Lung (tissue), 11 donors: ENCODE measurements at regions not wholly inside any gene's neighbourhood (a gene's known extent, or its start where the extent isn't known, plus 50 kb on each side); places are given as distances from the start of the nearest gene placed in this dataset.
A peak's percentile ranks its signal among the peaks of the same experiment; 100 is the strongest.

Experiments
- ATAC-seq: fragments of 200-7000 bp; cut with Tn5 transposase; one replicate; pipeline ENCODE4 v1.9.1; 2020; ENCODE audit warnings: moderate number of reproducible peaks; ENCODE audit not compliant: insufficient read depth, low FRiP score
- DNase-seq, 3 donors: peaks; one replicate each; pipeline ENCODE4 v3.0.0-alpha.2; 2013 to 2017
- H3K27ac ChIP-seq, 2 donors: one replicate each; pipeline ENCODE4 v1.5.1; 2013; ENCODE audit warnings: mild to moderate bottlenecking in 2 of 2, moderate library complexity in 2 of 2, control low read depth in 1 of 2, inconsistent platforms in 1 of 2, low read depth in 1 of 2, low read length in 1 of 2
- H3K27me3 ChIP-seq, 3 donors: one replicate each; pipeline ENCODE4 v1.5.1; 2013; ENCODE audit warnings: low read length in 2 of 3; ENCODE audit not compliant: control insufficient read depth in 3 of 3, insufficient read depth in 3 of 3
- H3K36me3 ChIP-seq, 4 donors: one replicate each; pipeline ENCODE4 v1.5.1; 2013; ENCODE audit warnings: low read length in 4 of 4, mild to moderate bottlenecking in 1 of 4, moderate library complexity in 1 of 4; ENCODE audit not compliant: control insufficient read depth in 4 of 4, insufficient read depth in 4 of 4
- H3K4me1 ChIP-seq, 5 donors: one replicate each; pipeline ENCODE4 v1.5.1; 2013; ENCODE audit warnings: low read length in 5 of 5, mild to moderate bottlenecking in 2 of 5, moderate library complexity in 1 of 5; ENCODE audit not compliant: control insufficient read depth in 5 of 5, insufficient read depth in 5 of 5
- H3K4me3 ChIP-seq: one replicate; pipeline ENCODE4 v1.5.1; 2013; ENCODE audit warnings: mild to moderate bottlenecking, control low read depth, moderate library complexity
- H3K9ac ChIP-seq, 2 donors: one replicate each; pipeline ENCODE4 v1.5.1; 2013; ENCODE audit warnings: low read length in 2 of 2, control low read depth in 1 of 2; ENCODE audit not compliant: insufficient read depth in 1 of 2
- H3K9me3 ChIP-seq, 4 donors: one replicate each; pipeline ENCODE4 v1.5.1; 2013; ENCODE audit warnings: low read length in 3 of 4, mild to moderate bottlenecking in 1 of 4, moderate library complexity in 1 of 4; ENCODE audit not compliant: control insufficient read depth in 4 of 4, insufficient read depth in 3 of 4
- WGBS, 2 donors: extraction: QIAGEN DNeasy Blood & Tissue Kit; methylation state at CpG; one replicate each; pipeline ENCODE4 v1.1.7; 2013; 5-methylcytosine and 5-hydroxymethylcytosine counted together
- TF ChIP-seq, protein P1 (sequence below): IDR thresholded peaks from 2 replicates; pipeline ENCODE4 v1.5.1; 2012; ENCODE audit warnings: mild to moderate bottlenecking; ENCODE audit errors: control extremely low read depth, extremely low read depth
- donor health status: control.
- donor health status: control.
- donor health status: Bipolar disorder and iron deficiency.
- donor health status: healthy.
- donor health status: DM: yes; HTN: yes; CAD: no.

DNA sequence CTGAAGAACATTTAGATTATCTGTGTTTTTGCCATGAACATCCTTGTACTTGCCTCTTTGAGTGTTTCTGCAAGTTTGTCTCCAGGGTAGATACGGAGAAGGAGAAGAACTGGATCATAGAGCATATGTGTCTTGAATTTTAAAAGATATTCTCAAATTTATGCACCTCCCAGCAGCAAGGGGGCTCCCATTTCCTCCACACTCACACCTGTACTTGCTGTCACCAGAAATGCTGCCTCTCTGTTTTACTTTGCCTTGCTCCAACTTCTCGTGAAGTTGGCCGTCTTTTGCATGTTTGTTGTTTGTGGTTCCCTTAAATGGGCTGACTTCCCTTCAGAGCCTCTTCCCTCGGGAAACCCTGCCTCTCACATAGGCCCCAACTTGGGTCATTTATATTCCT is 171.0 kb downstream of the TFAP2C start:
- 59 to 66% methylated on average over 4 of the region's 4 CpGs for WGBS, 2 donors
- TF ChIP-seq, protein P1, sequence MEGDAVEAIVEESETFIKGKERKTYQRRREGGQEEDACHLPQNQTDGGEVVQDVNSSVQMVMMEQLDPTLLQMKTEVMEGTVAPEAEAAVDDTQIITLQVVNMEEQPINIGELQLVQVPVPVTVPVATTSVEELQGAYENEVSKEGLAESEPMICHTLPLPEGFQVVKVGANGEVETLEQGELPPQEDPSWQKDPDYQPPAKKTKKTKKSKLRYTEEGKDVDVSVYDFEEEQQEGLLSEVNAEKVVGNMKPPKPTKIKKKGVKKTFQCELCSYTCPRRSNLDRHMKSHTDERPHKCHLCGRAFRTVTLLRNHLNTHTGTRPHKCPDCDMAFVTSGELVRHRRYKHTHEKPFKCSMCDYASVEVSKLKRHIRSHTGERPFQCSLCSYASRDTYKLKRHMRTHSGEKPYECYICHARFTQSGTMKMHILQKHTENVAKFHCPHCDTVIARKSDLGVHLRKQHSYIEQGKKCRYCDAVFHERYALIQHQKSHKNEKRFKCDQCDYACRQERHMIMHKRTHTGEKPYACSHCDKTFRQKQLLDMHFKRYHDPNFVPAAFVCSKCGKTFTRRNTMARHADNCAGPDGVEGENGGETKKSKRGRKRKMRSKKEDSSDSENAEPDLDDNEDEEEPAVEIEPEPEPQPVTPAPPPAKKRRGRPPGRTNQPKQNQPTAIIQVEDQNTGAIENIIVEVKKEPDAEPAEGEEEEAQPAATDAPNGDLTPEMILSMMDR = no peak
- peaks cover 0 to 8% (median 6%) of the 10 kb centered on the region in 3 donors for H3K27me3 ChIP-seq
- DNase-seq = no peak
- no peak overlapping the region for H3K4me3 ChIP-seq
- no peak for ATAC-seq
- no peak overlapping the region for H3K27ac ChIP-seq
- H3K9me3 ChIP-seq = peaks cover 0 to 12% (median 0%) of the 10 kb centered on the region in 4 donors
- H3K9ac ChIP-seq = no peak overlapping the region
- no peaks in the 10 kb centered on the region for H3K36me3 ChIP-seq
- H3K4me1 ChIP-seq = peaks cover 0 to 10% (median 0%) of the 10 kb centered on the region in 5 donors

DNA sequence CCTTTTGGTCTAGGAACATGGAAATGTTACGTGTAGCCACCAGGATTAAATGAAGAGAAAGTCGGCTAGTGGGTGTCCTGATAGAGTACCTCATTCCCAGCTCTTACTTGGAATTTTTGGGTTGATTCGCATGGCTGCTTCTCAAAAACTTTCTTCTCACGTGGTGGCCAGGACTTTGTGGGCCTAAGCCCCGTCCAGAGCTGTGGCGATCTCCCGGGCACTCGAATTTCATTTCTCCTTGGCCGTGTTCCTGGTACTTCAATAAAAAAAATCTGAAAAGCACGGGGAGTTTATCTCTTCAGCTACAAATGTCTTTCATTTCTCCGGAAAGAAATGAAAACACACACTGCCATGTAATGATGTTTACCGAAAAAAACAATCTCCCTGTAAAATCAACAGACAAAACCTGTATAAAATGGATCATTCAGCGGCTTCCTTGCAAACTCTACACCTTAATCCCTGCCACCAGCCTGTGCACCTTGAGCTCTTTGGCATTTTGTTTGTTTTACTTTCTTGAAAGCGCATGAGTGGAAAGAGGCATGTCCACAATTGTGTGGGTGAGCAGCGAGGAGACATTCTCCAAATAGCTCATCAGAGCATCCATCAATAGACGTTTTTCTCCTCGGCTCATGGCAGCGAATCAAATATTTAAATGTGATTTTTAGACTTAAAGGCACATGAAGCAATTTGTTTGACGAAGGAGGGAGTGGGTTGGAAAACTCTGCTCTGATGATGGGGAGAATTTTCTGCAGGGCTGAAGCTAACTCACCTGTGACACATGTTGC is 173.1 kb downstream of the TFAP2C start:
- H3K36me3 ChIP-seq = no peaks in the 10 kb centered on the region
- peak in 2 of 3 donors; percentile 41 to 42 for DNase-seq
- H3K9me3 ChIP-seq = peaks cover 0 to 10% (median 0%) of the 10 kb centered on the region in 4 donors
- peak overlapping the region in 1 of 2 donors; percentile 11 for H3K9ac ChIP-seq
- TF ChIP-seq, protein P1 = no peak
- H3K4me1 ChIP-seq = peaks cover 0 to 10% (median 0%) of the 10 kb centered on the region in 5 donors
- peaks cover 0 to 14% (median 13%) of the 10 kb centered on the region in 3 donors for H3K27me3 ChIP-seq
- no peak overlapping the region for H3K4me3 ChIP-seq
- 45 to 65% methylated on average over 19 of the region's 19 CpGs for WGBS, 2 donors
- ATAC-seq = no peak
- H3K27ac ChIP-seq = no peak overlapping the region

DNA sequence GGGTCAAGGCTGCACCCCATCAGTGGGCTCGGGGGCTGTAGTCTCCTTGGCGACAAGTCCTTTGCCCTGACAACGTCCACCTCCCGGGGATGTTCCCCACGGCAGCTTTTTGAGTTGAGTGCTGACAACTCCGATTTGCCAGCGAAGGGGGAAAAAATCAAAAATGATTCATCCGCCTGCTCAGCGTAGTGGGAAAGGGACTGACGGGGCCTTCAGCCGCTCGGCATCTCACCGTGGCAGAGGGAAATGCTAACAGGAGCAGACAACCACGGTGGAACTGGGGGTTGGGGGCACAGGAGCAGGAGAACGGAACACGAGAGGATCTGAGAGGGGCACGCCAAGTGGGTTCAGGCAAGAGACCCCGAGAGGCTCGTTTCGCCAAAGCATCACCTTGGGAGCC is 173.7 kb downstream of the TFAP2C start:
- Histone ChIP-seq H3K4me3 (no peak overlapping the region), H3K36me3 (no peaks in the 10 kb centered on the region), H3K4me1 (peaks cover 0 to 10% (median 0%) of the 10 kb centered on the region in 5 donors), H3K9ac (no peak overlapping the region), H3K27ac (no peak overlapping the region), H3K9me3 (peaks cover 0 to 10% (median 0%) of the 10 kb centered on the region in 4 donors), H3K27me3 (peaks cover 0 to 14% (median 13%) of the 10 kb centered on the region in 3 donors)
- TF ChIP-seq, protein P1 = no peak
- no peak for DNase-seq
- ATAC-seq = no peak
- WGBS, 2 donors = 66 to 79% methylated on average over 20 of the region's 20 CpGs
